HG02870 (cell line): ENCODE measurements at regions not wholly inside any gene's neighbourhood (a gene's known extent, or its start where the extent isn't known, plus 50 kb on each side); places are given as distances from the start of the nearest gene placed in this dataset.
"Not testable (repeated sequence)": the region's sequence is repeated elsewhere in the genome, so short reads cannot be mapped to it uniquely, and the experiment has no call there.

ENCODE experiments used
- ATAC-seq: cut with Tn5 transposase; IDR thresholded peaks from one replicate; pipeline ENCODE4 v1.9.1; 2021; ENCODE audit warnings: mild to moderate bottlenecking, moderate library complexity; ENCODE audit not compliant: unreplicated experiment

- ATAC-seq = no peak
Measured at GRCh38 chr3:72081471-72082185, 296.7 kb upstream of the PROK2 start.

- ATAC-seq = no peak
Measured at GRCh38 chr3:72080800-72081199, 295.9 kb upstream of the PROK2 start.

DNA sequence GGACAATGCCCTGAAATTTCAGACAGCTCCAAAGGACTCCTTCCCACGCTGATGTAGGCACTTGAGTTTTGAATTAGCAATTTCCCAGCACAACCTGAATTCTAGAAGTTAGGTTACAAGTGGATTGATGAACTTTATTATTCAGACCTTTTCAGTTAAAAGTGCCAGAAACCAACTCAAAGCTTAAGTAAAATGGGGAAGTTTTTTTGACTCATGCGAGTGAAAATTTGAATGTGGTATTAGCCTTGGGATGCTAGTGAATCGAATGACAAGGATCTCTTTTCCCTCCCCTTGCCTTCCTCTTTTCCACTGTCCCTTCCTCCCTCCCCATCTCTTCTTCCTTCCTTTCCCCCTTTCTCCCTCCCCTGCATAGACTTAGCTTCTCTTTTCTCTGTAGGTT lies 295.1 kb upstream of the PROK2 start:
- ATAC-seq = no peak

- no peak for ATAC-seq
Measured at GRCh38 chr3:72079369-72079872, 294.5 kb upstream of the PROK2 start.

GRCh38 chr3:72078676-72079368 lies 293.9 kb upstream of the PROK2 start:
- no peak for ATAC-seq

GRCh38 chr3:72077473-72078259 lies 292.7 kb upstream of the PROK2 start:
- peak; percentile 36 for ATAC-seq

DNA sequence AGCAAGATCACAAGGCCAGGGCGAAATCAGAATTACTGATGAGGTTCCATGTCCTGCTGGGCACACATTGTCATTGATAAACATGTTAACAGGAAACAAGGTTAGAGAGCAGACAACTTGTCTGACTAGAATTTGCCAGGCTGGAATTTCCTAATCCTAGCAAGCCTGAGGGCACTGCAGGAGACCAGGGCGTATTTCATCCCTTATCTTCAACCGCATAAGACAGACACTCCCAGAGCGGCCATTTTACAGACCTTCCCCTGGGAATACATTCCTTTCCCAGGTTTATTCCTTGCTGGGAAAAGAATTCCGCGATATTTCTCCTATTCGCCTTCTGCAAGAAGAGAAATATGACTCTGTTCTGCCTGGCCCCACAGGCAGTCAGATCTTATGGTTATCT lies 290.9 kb upstream of the PROK2 start:
- ATAC-seq = not testable (repeated sequence)

DNA sequence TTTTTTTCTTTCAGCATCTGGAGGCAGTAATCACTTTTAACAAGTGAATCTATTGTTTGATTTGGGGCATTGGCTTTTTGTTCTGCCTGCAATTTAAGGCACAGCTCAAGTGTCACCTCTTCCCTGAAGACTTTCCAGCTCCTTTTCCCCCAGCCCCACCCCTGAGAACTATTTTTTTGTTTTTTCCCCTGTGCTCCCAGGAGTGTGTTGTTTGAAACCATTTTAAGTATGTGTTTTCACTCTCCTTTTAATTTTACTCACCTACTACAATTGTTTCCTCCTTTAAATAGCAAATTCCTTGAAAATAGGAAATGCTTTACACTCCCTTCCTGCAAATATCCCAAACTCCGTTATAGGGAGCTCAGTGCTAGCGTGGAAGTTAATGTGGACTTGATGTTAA lies 286.7 kb upstream of the PROK2 start:
- ATAC-seq = no peak

DNA sequence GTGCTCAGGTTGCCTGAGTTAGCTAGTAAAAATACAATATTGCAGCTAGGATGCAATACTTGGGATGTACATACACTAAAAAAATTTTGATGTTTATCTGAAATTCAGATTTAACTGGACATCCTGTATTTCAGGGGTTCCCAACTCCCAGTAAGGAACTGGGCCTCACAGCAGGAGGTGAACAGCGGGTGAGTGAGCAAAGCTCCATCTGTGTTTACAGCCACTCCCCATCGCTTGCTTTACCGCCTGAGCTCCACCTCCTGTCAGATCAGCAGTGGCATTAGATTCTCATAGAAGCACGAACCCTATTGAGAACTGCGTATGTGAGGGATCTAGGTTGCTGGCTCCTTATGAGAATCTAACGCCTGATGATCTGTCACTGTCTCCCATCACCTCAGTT lies 285.1 kb upstream of the PROK2 start:
- ATAC-seq = no peak

DNA sequence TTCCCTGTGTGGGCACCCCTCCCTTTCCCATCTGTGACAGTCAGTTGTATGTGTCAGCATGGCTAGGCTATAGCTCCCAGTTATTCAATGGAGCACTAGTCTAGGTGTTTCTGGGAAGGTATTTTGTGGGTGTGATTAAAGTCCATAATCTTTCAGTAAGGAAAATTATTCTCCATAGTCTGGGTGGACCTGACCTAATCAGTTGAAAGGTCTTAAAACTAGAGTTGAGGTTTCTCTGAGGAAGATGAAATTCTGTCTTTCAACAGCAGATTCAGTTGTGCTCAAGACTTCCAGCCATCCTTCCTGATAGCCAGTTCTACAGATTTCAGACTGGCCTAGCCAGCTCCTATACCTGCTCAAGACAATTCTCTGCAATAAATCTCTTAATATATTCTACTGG lies 284.6 kb upstream of the PROK2 start:
- no peak for ATAC-seq

DNA sequence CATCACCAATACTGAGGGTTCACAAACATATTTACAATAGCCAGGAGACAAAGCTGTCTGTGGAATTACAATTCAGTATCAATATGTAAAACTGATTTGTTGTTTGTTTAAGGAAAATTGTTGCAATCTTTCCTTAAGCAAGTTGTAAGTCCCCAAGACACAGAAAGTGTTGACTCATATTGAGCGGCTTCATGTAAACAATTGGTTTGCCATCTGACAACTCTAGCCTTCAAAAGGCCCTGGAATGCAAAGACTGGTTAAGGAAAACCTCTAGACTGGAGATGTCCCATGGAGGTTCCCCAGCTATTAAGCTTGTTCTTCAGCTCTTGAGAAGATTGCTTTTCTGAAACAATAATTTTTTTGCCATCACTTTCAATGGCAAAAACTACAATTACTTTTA lies 283.7 kb upstream of the PROK2 start:
- ATAC-seq = no peak

GRCh38 chr3:72067721-72068120 lies 282.8 kb upstream of the PROK2 start:
- ATAC-seq = no peak

DNA sequence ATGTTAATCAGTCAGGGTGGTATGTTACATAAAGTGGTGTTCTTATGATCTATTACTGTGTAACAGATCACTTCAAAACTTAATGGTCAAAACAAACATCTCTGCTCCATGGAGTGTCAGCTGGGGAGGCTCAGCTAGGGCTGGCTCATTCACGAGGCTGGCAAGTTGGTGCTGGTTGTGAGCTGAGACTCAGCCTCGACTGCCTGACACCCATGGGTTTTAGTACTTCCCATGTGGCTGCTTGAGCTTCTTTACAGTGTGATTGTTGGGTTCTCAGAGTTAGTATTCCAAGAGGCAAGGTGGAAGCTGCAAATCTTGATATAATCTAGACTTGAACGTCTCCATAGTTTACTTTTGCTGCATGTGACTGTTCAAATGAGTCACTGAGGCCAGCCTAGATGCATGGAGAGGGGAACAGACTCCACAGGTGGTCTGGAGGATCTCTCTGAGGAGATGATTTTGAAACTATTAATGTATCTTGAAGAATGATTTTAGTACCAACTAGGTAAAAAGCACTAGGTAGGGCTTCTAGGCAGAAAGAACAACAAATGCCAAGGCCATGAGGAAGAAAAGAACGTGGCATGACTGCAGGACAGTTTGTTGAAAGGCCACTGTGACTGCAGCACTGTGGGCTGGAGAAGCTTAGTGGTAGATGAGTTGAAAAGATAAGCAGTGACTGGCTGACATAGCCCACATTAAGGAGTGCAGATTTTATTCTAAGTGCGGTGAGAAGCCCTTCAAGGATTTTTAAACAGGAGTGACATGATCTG lies 281.1 kb upstream of the PROK2 start:
- no peak for ATAC-seq

DNA sequence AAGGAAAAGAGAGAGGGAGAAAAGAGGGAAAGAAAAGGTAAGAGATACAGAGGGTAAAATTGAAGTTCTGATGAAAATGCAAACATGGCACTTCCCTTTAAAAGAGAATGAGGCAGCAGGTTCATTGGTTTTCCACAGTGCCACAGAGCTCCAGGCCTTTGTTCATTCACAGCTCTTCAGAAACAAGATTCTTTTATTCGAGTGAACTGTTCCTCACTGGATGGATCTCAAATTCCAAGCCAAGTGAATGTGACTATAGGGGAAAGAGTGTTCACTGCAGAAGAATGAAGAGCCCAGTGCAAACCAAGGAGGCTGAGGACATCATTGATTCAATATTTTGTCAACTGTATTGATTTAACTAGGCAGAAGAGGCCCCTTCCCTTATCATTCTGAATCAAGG lies 280.3 kb upstream of the PROK2 start:
- ATAC-seq = no peak

- not testable (repeated sequence) for ATAC-seq
Measured at GRCh38 chr3:72064727-72065126, 279.8 kb upstream of the PROK2 start.

DNA sequence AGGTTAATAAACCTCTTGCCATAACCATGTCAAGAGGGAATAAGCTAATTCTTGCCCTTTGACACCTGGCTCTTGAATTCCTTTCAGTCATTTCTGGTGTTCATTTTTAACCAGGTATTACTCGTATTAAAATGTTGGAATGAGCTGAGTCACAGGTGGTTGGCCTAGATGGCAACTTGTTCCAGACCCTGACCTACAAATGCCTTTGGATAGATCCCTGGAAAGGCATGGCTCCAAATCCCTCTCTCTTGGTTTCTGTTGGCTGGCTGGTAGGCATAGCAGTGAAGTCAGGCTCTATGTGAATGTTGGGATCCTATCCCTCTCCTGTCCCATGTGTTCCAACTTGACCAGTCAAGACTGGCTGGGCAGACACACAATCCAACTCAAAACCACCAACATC lies 277.1 kb upstream of the PROK2 start:
- ATAC-seq = no peak

DNA sequence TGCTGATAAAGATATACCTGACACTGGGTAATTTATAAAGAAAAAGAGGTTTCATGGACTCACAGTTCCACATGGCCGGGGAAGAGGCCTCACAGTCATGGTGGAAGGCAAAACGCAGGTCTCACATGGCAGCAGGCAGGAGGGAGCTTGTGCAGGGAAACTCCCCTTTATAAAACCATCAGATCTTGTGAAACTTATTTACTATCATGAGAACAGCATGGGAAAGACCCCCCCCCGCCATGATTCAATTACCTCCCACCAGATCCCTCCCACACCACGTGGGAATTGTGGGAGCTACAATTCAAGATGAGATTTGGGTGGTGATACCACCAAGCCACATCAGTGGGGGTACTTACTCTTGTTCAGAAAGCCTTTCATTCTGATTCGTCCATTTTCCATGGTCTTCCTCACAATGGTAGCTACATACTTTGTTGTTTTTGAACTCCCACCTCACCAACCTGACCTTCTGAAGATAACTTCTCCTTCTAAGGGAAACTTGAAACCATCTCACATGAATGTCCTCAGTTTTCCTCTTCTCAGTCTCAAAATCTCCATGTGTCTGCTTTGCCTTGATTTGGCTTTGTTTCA lies 275.6 kb upstream of the PROK2 start:
- no peak for ATAC-seq

- no peak for ATAC-seq
Measured at GRCh38 chr3:72058493-72059081, 273.6 kb upstream of the PROK2 start.

GRCh38 chr3:72055436-72055835 lies 270.5 kb upstream of the PROK2 start:
- ATAC-seq = no peak

DNA sequence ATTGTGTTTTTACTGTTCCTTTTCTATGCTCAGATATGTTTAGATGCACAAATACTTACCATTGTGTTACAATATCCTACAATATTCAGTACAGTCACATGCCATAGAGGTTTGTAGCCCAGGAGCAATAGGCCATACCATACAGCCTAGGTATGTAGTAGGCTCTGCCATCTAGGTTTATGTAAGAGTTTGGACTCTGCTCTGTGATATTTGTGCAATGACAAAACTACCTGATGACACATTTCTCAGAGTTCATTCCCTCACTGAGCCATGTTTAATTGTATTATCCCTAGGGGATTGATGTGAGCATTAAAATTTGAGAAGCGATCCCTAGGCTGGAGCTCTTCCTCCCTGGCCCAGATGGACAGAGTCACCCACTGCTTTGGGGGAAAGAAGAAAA lies 270.0 kb upstream of the PROK2 start:
- ATAC-seq = no peak
